ENCODE measurements at regions not wholly inside any gene's neighbourhood (a gene's known extent, or its start where the extent isn't known, plus 50 kb on each side); places are given as distances from the start of the nearest gene placed in this dataset.

GRCh38 chr5:17069995-17070511, 134.0 kb upstream of the MYO10 start:
- Histone ChIP-seq H3K9me3 (ENCODE audit: low read depth, low read length, poor library complexity, severe bottlenecking) (no peaks in the 10 kb centered on the region), H3K27ac (ENCODE audit: low read depth, low read length, poor library complexity, severe bottlenecking) (no peak overlapping the region), H3K36me3 (ENCODE audit: insufficient read depth, low read length, poor library complexity, severe bottlenecking) (no peaks in the 10 kb centered on the region), H3K27me3 (replicated peaks; ENCODE audit: insufficient read depth, low read depth, low read length, poor library complexity) (no peaks in the 10 kb centered on the region), H3K4me1 (ENCODE audit: insufficient read depth, low read length, poor library complexity, severe bottlenecking) (peaks cover 13% of the 10 kb centered on the region), H3K4me3 (ENCODE audit: low read depth, low read length, poor library complexity, severe bottlenecking) (no peak overlapping the region)
- peak; percentile 57 for DNase-seq (ENCODE audit: low spot score)
- intact Hi-C loops (cut with micrococcal nuclease; ENCODE audit: unreplicated experiment), result no loop called here
- BruUV-seq (replicated peaks), result no TSS peak
- TF ChIP-seq EZH2 (IDR thresholded peaks at IDR 0.05; ENCODE audit: borderline replicate concordance, low read depth, low read length, poor library complexity, severe bottlenecking), result no peak
- TF ChIP-seq, protein P1, sequence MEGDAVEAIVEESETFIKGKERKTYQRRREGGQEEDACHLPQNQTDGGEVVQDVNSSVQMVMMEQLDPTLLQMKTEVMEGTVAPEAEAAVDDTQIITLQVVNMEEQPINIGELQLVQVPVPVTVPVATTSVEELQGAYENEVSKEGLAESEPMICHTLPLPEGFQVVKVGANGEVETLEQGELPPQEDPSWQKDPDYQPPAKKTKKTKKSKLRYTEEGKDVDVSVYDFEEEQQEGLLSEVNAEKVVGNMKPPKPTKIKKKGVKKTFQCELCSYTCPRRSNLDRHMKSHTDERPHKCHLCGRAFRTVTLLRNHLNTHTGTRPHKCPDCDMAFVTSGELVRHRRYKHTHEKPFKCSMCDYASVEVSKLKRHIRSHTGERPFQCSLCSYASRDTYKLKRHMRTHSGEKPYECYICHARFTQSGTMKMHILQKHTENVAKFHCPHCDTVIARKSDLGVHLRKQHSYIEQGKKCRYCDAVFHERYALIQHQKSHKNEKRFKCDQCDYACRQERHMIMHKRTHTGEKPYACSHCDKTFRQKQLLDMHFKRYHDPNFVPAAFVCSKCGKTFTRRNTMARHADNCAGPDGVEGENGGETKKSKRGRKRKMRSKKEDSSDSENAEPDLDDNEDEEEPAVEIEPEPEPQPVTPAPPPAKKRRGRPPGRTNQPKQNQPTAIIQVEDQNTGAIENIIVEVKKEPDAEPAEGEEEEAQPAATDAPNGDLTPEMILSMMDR (conservative IDR thresholded peaks at IDR 0.05; ENCODE audit: low read depth, low read length), result no peak
- POLR2A ChIA-PET (ENCODE audit: low non-redundant PET), result no interaction called here
- CTCF ChIA-PET, result no interaction called here

DNA sequence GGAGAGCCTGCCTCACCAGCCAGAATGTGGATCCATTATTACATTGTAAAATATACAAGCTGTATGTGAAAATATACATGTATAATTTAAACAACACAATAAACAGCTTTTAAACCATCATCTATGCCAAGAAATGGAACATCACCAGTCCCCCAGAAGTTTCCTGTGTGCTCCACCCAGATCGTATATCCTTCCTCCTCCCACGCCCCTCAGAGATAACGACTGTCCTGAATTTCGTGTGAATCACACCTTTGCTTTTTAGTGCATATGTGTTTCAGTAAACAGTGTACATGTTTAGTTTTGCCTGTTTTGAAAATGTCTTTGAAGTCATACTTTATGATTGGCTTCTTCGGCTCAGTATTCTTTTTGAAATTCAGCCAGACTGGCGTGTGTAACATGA, 134.6 kb upstream of the MYO10 start:
- TF ChIP-seq, protein P1 (conservative IDR thresholded peaks at IDR 0.05; ENCODE audit: low read depth, low read length), result no peak
- TF ChIP-seq EZH2 (IDR thresholded peaks at IDR 0.05; ENCODE audit: borderline replicate concordance, low read depth, low read length, poor library complexity, severe bottlenecking), result no peak
- Histone ChIP-seq H3K27me3 (replicated peaks; ENCODE audit: insufficient read depth, low read depth, low read length, poor library complexity) (no peaks in the 10 kb centered on the region), H3K4me3 (ENCODE audit: low read depth, low read length, poor library complexity, severe bottlenecking) (no peak overlapping the region), H3K27ac (ENCODE audit: low read depth, low read length, poor library complexity, severe bottlenecking) (no peak overlapping the region), H3K4me1 (ENCODE audit: insufficient read depth, low read length, poor library complexity, severe bottlenecking) (peaks cover 13% of the 10 kb centered on the region), H3K9me3 (ENCODE audit: low read depth, low read length, poor library complexity, severe bottlenecking) (no peaks in the 10 kb centered on the region), H3K36me3 (ENCODE audit: insufficient read depth, low read length, poor library complexity, severe bottlenecking) (no peaks in the 10 kb centered on the region)
- ChIA-PET CTCF (no interaction called here), POLR2A (ENCODE audit: low non-redundant PET) (no interaction called here)
- intact Hi-C loops (cut with micrococcal nuclease; ENCODE audit: unreplicated experiment), result no loop called here
- no TSS peak for BruUV-seq (replicated peaks)
- DNase-seq (ENCODE audit: low spot score), result no peak

- H3K36me3 ChIP-seq (ENCODE audit: insufficient read depth, low read length, poor library complexity, severe bottlenecking), result no peaks in the 10 kb centered on the region
- DNase-seq (ENCODE audit: low spot score), result no peak
- CTCF ChIA-PET, result no interaction called here
- no peak overlapping the region for H3K27ac ChIP-seq (ENCODE audit: low read depth, low read length, poor library complexity, severe bottlenecking)
- peaks cover 19% of the 10 kb centered on the region for H3K4me1 ChIP-seq (ENCODE audit: insufficient read depth, low read length, poor library complexity, severe bottlenecking)
- no peaks in the 10 kb centered on the region for H3K9me3 ChIP-seq (ENCODE audit: low read depth, low read length, poor library complexity, severe bottlenecking)
- no peak for TF ChIP-seq EZH2 (IDR thresholded peaks at IDR 0.05; ENCODE audit: borderline replicate concordance, low read depth, low read length, poor library complexity, severe bottlenecking)
- TF ChIP-seq, protein P1 (conservative IDR thresholded peaks at IDR 0.05; ENCODE audit: low read depth, low read length), result no peak
- POLR2A ChIA-PET (ENCODE audit: low non-redundant PET), result interaction anchor here (0.6 kb wide), 1 partner anchor 36 kb away, joined by 3 read pairs; no protein-coding TSS in a partner anchor
- no peaks in the 10 kb centered on the region for H3K27me3 ChIP-seq (replicated peaks; ENCODE audit: insufficient read depth, low read depth, low read length, poor library complexity)
- BruUV-seq (replicated peaks), result no TSS peak
- intact Hi-C loops (cut with micrococcal nuclease; ENCODE audit: unreplicated experiment), result no loop called here
- no peak overlapping the region for H3K4me3 ChIP-seq (ENCODE audit: low read depth, low read length, poor library complexity, severe bottlenecking)
These were observed 139.1 kb upstream of the MYO10 start for GRCh38 chr5:17075236-17075635.
